NCI-H146 (cell line): ENCODE measurements at regions not wholly inside any gene's neighbourhood (a gene's known extent, or its start where the extent isn't known, plus 50 kb on each side); places are given as distances from the start of the nearest gene placed in this dataset.
"Not testable (repeated sequence)": the region's sequence is repeated elsewhere in the genome, so short reads cannot be mapped to it uniquely, and the experiment has no call there.

Experiments
- DNase-seq: peaks from one replicate; lab custom pipeline; 2025; lab: John Stamatoyannopoulos, UW

DNA sequence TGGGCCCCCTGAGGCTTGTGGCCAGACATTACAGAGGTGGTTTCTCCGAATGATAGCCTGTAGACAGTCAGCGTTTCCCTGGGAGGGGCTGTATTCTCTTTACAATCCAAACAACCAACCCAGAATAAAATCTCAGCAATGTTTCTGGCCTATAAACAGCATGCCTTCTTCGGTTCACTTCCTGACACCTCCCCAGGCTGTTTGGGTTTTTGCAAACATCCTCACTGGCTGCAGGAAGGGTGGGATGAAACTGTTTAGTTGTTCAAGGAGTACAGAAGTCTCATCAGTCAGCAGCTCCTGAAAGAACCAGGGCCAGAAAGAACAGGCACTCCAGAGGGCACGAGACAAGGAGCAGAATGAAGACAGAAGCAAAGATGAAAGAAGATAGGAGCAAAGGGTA lies 350.0 kb downstream of the QKI start:
- DNase-seq: no peak

DNA sequence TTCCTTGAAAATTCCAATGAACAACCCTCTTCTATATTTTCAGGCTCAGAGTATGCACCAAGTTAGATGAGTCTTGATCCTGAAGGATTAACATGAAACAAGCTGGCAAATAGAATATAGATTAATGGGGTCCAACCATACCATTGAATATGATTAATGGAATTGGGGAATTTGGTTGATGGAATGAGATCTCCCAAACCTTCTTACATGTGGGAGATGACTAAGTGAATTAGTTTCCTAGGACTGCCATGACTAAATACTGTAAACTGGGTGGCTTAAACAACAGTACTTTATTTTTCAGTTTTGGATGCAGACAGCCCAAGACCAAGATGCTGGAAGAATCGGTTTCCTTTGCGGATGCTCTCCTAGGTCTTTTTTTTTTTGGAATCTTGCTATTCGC lies 347.0 kb downstream of the QKI start:
- DNase-seq: no peak

DNA sequence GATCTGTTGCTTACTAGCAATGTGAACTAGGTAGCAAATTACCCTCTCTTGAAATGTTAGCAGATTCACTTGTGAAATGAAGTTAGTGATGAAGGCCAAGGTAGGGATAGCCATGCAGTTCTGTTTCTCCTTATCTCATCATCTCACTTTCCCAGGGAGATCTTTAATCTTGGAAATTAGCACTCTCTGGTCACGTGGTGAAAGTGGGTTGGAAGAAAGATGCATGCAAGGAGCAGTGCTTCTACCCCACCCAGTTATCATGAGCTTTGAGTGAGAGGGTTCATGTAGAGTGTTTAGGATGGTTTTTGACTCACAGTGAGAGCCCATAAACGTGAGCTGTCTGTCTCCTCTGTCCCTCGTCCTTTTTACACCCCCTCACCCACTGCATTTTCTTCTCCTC lies 346.3 kb downstream of the QKI start:
- DNase-seq: no peak

DNA sequence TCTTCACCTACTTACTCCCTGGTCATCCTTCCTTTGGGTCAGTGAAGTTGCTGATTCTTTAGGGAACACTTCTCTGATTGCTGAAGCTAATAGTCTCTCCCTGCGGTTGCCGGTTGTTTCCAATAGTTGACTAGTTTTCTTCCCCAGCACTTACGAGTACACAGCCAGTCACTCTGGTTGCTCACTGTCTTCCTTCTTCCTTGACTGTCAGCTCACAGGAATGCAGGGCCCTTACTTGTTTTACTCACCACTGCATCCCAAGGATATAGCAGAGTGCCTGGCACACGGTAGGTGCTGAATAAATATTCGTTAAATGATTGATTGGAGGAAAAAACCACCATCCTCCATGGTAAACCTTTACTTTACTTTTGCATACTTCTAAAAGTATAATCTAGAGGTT lies 345.0 kb downstream of the QKI start:
- DNase-seq: no peak

DNA sequence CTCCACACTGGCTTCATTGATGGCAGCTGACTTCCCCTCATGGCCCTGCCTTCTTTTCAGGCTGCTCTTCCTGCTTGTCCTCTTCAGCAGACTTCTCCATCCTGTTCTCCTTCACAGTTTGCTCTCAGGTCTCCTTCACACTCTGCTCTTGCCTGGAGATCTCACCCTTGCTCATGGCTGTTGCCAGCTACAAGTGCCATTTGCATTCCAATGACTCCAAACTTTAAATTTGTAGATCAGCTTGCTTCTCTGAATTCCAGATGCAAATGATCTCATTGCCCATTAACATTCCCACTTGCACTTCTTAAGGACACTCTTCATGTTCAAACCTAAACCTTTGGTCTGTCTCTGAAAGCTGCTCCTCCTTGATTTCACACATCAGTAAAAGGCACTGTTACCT lies 343.0 kb downstream of the QKI start:
- DNase-seq: no peak

DNA sequence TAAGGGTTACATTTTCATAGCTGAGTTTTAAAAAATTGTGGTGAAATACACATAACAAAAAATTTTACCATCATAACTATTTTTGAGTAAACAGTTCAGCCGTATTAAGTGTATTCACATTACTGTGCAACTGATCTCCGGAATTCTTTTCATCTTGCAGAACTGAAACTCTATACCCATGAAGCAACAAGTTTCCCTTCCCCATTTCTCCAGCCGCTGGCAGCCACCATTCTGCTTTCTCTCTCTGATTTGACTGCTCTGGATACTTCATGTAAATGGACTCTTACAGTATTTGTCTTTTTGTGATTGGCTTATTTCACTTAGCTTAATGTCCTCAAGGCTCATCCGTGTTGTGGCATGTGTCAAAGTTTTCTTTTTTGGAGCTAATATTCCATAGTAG lies 341.6 kb downstream of the QKI start:
- no peak for DNase-seq

DNA sequence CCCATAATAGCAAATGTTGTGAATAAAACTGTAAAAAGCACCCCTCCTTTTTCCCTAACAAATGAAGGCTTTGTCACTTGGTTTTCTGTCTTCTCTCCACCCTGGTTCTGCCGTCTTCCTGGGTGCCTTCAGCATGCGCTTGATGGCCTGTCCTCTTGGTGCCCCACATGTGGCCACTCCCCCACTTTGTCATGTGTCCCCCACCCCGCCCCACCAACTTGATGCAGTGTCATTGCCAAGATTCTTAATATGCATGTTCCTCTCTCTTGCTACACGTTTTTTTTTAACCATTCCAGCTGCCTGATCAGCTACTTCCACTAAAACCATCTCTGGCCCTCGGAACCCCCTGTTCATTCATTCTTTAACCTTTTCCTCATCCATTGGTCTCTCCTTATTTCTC lies 340.3 kb downstream of the QKI start:
- no peak for DNase-seq

DNA sequence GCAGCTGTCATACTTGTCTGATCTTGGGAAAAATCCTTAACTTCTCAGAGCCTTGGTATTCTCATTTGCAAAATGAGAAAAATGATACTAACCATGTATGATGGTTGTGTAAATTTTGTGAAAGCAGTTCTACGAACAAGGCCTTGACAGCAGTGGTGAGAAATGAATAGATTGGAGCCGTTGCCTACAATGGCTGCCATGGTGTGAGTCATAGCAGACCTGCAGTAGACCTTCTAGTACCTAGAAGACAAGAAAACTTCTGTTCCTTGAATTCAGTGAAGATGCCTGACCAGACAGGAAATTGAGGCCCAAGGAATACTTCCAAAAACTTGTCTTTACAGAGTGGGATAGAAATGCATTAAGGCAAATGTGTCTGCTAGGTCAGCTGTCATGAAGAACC lies 338.9 kb downstream of the QKI start:
- no peak for DNase-seq

DNA sequence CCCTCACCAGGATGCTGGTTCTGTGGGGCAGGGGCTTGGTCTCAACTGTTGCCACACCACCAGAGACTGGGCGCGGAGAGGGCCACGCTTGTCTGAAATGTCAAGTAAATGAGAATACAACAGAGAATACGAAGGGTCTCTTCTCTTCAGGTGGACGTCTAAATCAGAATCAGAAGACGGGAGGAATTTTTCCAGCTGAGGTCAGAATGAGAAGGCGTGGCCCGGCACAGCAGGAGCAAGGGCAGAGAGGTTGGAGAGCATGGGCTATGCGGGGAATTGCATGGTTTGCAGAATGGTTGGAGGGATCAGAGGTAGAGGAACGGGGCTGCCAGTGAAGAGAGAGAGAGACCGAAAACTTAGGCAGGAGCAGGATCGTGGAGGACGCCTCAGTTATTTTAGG lies 337.9 kb downstream of the QKI start:
- no peak for DNase-seq

DNA sequence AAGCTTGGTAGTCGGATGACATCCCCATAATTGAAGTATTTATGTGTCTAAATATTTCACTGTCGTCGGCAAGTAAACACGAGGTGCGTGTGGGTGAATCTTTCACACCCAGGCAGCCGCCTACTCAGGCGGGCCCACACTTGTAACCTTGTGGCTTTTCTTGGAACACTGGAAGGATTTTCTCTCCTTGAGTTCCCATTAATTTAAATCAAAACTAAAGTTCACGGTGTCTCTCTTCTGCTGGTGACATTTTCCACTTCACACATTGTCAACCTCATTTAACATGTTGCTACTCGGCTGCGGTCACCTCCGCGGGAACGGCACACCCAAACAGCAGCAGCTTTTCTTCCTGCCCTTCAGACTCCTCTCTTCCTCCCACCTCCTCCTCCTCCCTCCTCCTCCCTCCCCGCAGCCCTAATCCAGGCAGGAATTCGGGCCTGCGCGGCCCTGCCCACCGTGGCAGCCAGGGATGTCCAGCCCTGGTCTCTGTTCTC lies 336.6 kb downstream of the QKI start:
- no peak for DNase-seq

DNA sequence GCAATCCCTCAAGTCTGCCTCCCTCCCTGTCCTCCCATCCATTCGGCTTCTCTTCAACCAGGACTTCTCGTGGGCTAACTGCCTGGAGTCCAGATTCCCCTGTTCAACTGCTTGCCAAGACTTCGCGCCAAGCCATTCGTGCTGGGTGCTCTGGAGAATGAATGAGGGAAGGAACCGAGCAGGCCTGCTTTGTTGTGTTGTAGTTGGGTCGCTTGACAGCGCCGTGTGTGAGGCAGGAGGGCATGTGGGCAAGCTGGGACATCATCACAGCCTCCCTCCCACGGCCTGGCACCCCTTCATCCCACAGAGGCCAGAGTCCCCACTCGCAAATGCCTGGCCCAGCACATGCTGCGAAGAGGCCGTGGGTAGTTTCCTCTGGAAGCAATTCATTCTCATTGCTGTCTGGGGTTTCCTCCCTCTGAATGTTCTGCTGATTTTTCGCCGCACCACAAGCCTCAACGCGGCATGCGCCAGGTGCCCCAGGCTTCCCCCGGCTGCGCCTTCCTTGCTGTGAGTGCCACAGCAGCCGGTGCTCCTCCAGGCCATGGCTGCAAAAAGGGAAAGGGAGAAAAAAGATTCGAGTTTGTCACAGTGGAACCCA lies 336.0 kb downstream of the QKI start:
- DNase-seq: no peak

DNA sequence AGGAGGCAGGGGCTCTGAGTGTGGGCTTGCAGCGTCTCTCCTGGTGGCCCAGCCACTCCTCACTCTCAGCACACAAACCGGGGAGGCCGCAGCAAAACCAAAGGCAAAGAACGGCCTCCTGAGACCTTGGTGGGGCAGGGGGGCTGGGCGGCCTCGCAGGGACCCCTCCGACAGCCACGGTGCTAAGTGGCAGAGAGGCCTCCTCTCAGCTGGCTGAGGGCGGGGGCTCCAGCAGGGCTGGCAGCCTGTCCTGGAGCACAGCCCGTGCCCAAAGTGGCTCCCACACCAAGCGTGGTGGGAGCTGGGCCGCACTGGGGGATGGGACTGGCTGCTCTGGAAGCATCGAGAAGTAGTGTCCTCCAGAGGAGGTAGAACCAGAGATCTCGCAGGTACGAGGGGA lies 334.4 kb downstream of the QKI start:
- DNase-seq: no peak

DNA sequence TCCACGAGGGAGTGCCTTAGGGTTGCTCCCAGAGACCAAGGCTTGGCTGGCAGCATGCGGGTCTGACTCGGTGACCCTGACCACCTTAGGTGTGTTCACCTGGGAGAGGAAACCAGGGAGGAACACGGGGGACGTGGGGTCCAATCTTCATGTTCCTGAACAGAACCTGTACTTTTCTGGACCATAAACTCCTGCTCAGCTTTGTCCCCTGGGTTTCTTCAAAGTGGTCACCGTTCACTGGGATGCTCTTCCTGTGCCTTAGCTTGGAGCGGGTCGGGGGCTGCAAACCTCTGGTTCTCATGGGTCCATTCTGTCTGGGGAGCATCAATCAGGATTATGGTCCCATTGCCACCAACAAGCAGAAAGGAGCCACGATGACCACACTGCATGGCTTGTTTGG lies 333.5 kb downstream of the QKI start:
- DNase-seq: no peak

DNA sequence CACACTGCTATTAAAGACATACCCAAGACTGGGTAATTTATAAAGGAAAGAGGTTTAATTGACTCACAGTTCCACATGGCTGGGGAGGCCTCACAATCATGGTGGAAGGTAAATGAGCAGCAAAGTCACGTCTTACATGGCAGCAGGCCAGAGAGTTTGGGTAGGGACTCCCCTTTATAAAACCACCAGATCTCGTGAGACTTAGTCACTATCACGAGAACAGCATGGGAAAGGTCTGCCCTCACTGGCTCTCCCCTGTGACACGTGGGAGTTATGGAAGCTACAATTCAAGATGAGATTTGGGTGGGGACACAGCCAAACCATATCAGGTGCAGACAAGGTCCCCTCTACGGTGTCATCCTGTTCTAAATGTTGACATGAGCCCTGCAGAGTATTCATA lies 332.5 kb downstream of the QKI start:
- DNase-seq: not testable (repeated sequence)

DNA sequence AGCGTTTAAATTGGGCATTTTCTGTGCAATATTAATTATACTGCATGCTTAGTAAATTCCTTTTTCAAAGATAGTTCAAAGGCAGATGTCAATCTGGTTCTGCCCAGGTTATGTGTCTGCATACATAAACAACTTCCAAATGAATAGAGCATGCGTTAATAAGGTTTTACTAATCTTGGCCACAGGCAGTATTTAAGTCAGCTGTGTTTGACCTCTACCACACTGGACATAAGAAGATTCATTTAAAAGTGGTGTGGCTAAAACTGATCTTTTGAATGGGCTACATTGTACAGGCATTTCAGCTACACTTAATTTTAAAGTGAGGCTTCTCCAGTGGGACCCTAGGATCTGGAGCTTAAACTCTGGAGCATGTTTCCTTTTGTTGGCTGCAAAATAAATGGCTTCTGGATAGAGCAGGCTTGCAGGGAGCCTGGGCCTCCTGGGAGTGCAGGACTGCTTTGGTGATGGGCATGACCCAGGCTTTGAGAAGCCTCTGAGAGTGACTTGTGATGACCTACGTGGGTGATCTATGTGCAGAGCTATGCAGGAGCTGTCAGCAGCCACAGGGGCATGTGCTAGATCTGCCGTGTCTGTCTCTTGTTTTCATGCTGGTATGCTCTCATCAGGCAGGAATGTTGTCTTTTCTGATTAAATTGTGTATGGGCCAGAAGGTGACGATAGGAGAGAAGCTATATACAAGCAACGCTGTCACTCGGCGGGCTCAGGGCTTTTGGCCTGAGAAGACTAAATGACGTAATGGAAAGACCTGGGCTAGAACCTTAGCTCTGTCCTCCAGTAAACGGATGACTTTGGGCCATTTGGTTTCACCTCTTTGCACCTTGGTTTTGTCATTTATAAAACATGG lies 331.2 kb downstream of the QKI start:
- no peak for DNase-seq

DNA sequence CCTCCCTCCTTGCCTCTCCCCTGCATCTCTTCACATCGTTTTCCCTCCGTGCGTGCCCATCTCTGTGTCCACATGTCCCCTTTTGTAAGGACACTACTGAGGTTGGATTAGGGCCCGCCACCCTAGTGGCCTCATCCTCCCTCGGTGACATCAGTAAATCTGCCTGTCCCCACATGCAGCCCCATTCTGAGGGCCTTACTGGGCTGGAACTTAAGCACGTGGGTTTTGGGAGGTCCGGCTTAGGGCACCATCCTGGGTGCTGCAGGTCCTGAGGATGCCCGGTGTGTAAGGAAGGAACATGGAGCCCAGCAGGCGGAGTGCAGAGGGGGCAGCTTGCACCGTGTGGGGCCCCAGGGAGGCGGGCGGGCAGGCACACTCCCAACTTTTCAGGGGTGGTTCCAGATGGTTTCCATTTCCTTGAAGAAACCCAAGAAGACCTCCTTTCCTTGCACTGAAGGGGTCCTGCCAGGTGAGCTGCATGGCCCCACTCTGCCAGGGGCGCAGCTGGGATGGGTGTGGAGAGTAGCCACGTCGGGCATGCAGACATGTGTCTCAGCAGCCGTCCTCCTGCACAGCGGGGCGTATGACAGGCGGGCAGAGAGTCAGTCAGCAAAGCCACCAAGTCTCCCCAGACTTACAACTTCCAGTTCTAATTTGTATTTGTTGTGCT lies 329.9 kb downstream of the QKI start:
- DNase-seq: no peak

DNA sequence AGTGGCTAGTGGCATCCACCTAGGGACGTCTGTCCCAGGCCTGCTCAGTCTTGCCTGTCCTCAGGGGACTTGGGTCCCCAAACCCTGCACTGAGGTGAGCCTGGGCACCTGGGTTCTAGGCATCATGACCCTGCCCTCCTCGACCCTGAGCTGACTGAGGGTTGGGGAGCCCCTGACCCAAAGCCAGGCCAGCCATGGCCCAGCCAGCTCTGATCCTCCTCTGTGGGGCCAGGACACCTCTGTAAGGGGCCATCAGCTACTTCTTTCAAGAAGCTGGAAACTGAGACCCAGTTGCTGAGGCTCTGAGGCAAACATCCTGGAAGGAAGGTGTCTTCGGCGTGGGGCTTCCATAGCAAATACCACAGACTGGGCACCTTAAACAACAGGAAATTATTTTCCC lies 329.3 kb downstream of the QKI start:
- no peak for DNase-seq

DNA sequence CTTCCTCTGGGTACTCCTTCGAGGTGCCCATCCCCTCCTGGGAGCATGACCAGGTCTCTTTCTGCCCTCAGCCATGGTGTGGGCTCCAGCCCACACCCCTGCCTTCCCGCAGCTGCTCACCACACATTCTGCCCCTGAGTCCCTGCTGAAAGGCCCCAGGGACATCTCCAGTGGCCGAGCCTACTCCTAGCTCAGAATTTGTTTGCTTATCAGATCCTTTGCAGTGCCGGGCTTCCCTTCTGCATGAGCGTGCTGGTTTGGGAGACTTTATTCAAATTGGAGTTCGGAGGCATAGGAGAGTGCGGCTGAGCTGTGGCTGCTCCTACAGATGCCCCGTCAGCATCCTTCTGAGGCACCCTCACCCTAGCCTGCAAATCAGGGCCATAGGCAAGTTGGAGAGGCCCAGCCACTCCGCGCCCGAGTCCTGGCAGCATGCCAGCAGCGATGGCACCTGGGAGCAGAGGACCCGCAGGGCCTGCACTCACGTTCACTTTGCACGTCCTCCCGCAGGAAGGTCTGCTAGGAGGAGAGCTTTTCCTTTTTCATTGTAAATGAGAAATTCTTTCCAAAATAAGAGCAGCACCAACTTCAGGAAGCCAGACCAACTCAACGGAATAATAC lies 327.3 kb downstream of the QKI start:
- DNase-seq: peak; percentile 86

DNA sequence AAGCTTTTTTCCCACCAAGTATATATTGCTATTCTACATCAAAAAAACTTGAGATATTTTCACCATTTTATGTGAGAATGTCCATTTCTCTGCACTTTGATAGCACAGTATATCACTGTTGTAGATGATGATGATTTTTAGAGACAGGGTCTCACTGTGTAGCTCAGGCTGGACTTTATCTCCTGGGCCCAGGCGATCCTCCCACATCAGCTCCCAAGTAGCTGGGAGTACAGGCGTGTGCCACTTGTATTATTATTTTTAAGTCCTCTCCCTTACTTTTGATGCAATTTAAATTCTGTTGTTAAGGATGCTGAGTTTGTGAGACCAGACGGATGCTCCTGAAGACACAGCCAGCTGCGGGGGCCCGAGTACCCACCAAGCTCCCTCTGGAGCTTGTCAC lies 326.8 kb downstream of the QKI start:
- DNase-seq: no peak

DNA sequence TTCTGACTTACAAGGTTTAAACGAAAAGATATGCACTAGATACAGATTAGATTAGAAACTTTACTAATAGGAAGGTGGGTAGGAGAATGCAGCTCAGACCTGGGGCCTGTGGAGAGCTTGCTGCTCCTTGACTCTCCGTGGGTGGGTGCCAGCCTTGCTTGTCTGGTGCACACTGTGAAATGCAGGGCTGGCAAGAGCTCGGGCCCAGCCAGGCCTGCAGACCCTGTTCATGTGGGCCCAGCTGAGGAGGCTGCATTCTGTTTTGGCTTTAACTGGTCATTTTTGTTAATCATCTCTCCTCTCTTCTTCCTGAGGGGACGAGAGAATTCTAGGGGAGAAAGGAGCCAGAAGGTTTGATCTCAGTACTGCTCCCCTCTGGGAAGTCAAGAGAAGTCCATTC lies 325.4 kb downstream of the QKI start:
- no peak for DNase-seq

DNA sequence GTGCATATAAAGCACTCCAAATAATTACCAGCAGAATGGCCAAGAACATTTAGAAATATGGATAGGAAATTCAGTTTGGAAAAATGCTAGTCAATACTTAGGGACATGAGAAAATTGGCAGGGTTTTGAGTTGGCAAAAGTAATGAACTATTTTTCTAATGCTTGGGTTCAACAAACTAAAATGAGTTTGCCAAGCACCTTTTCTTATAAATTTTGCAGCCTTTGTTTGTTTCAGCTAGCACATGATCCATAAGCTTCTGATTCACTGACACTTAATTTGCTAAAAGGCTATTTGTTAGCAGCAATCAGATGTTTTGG lies 324.8 kb downstream of the QKI start:
- DNase-seq: no peak

DNA sequence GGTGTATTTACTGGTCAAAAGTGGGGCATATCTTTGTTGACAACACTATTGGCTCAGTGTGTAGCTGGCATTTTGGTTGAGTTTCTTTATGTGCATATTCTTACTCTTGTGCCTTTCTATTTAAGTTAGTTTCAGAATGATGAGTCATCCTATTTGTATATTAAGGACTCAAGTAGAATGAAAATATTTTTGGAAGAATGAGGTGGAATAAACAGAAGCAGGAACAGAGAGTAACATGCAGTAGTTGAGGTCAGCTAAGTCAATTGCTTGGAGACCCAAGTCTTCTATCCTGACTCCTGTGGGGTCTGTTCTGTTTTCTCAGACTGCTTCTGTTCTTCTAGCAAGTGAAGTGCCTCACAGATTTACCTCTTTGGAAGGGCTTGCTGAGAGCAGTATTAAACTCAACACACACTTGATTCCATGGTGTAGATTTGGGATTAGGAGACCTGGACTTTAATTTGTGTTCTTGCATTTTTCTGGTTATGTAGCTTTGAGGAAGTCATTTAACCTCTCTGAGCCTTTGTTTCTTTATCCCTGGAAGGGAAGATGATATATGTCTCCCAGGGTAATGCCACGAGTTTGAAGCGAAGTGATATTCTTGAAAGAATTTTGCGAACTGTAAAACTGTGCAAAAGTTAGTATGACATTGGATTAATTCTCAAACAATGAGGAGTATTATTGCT lies 324.3 kb downstream of the QKI start:
- no peak for DNase-seq
